Type B pancreatic cell (in vitro differentiated cells): ENCODE measurements at regions not wholly inside any gene's neighbourhood (a gene's known extent, or its start where the extent isn't known, plus 50 kb on each side); places are given as distances from the start of the nearest gene placed in this dataset.
"Not testable (repeated sequence)": the region's sequence is repeated elsewhere in the genome, so short reads cannot be mapped to it uniquely, and the experiment has no call there.

Experiments
- DNase-seq: peaks from one replicate; pipeline ENCODE4 v3.0.0; 2021; ENCODE audit warnings: mixed read lengths; ENCODE audit not compliant: unreplicated experiment; ENCODE audit errors: extremely low spot score
- H3K27ac Mint-ChIP-seq: 2 replicates; pipeline ENCODE4 v1.8.0; 2021; ENCODE audit warnings: mild to moderate bottlenecking, mixed read lengths
- H3K27me3 Mint-ChIP-seq: 2 replicates; pipeline ENCODE4 v1.8.0; 2021; ENCODE audit warnings: mixed read lengths
- H3K36me3 Mint-ChIP-seq: 2 replicates; pipeline ENCODE4 v1.8.0; 2021; ENCODE audit warnings: mixed read lengths
- H3K4me1 Mint-ChIP-seq: one replicate; pipeline ENCODE4 v1.8.0; 2021; ENCODE audit warnings: mixed read lengths; ENCODE audit not compliant: unreplicated experiment
- H3K4me3 Mint-ChIP-seq: 2 replicates; pipeline ENCODE4 v1.8.0; 2021; ENCODE audit warnings: mild to moderate bottlenecking, mixed read lengths
- H3K9me3 Mint-ChIP-seq: 2 replicates; pipeline ENCODE4 v1.8.0; 2021; ENCODE audit warnings: mixed read lengths
- TF ChIP-seq, protein P1 (sequence below): fragments of 200-600 bp; sonication (generic); conservative IDR thresholded peaks from 2 replicates; pipeline ENCODE4 v1.5.0; 2021; ENCODE audit warnings: antibody characterized with exemption, mild to moderate bottlenecking

DNA sequence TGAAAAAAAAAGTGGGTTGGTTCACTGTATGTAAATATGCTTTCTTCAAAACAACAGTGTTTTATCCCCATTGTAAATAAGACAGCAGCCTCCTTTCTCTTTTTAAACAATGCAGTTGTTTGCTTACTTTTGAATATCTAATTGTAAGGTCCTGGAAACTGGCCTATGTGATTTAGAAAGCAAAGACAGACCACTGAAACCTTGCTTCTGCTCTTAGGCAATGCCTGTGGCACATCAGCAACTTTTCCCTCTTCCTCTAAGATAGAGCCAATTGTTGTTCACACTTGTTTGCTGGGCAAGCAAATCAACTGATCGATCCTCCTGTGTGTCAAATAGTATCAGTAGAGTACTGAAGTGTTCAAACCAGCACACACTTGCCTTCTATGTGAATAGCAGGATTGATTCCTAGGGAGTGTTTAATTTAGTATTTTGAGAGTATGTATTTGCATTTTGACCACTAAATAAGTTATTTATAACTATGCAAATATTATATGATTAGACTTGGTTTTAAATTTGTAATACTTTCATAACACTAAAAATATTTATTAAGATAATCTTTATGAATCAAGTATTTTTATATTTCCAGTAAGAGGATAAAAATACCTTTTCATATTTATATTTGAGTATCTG, 55.4 kb upstream of the GRPR start:
- H3K4me1 Mint-ChIP-seq: no peaks in the 10 kb centered on the region
- H3K4me3 Mint-ChIP-seq: no peak overlapping the region
- no peaks in the 10 kb centered on the region for H3K36me3 Mint-ChIP-seq
- H3K27me3 Mint-ChIP-seq: no peaks in the 10 kb centered on the region
- H3K27ac Mint-ChIP-seq: no peak overlapping the region
- TF ChIP-seq, protein P1, sequence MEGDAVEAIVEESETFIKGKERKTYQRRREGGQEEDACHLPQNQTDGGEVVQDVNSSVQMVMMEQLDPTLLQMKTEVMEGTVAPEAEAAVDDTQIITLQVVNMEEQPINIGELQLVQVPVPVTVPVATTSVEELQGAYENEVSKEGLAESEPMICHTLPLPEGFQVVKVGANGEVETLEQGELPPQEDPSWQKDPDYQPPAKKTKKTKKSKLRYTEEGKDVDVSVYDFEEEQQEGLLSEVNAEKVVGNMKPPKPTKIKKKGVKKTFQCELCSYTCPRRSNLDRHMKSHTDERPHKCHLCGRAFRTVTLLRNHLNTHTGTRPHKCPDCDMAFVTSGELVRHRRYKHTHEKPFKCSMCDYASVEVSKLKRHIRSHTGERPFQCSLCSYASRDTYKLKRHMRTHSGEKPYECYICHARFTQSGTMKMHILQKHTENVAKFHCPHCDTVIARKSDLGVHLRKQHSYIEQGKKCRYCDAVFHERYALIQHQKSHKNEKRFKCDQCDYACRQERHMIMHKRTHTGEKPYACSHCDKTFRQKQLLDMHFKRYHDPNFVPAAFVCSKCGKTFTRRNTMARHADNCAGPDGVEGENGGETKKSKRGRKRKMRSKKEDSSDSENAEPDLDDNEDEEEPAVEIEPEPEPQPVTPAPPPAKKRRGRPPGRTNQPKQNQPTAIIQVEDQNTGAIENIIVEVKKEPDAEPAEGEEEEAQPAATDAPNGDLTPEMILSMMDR: no peak
- no peak for DNase-seq
- no peaks in the 10 kb centered on the region for H3K9me3 Mint-ChIP-seq

DNA sequence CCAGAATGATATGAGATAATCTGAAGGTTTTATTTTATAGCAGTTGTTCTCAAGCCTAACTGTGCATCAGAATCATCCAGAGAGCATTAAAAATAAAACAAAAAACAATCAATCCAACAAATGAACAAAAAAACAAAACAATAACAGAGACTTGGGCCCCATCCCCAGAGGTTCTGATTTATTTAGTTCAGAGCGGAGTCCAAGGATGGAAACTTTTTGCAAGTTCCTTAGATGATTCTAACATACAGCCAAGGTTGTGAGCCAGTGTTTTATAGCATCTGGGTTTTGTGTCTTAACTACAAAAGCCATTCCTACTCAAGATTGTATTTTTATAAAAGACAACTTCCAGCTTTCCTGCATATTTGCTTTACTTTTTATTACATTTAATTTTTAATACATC, 59.4 kb upstream of the GRPR start:
- no peak for DNase-seq
- no peak overlapping the region for H3K27ac Mint-ChIP-seq
- no peaks in the 10 kb centered on the region for H3K9me3 Mint-ChIP-seq
- TF ChIP-seq, protein P1: no peak
- no peaks in the 10 kb centered on the region for H3K4me1 Mint-ChIP-seq
- H3K4me3 Mint-ChIP-seq: no peak overlapping the region
- no peaks in the 10 kb centered on the region for H3K36me3 Mint-ChIP-seq
- H3K27me3 Mint-ChIP-seq: no peaks in the 10 kb centered on the region

DNA sequence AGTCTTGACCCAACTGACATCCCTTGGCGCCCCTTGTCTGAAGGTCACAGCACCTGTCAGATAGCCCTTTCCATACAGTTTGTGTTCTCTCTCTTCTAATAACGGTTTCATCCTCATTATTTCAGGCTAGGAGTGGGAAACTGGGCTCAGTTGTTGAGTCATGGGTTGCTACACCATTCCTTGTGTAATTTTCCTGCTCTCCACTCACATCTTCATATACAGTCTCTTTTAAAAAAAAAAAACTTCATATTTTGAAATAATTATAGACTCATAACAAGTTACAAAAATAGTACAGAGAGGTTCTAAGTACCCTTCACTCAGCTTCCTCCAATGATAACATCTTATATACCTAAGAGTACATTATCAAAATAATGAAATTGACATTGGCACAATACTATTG, 60.2 kb upstream of the GRPR start:
- Mint-ChIP-seq H3K9me3 (no peaks in the 10 kb centered on the region), H3K27ac (no peak overlapping the region), H3K4me3 (no peak overlapping the region), H3K36me3 (no peaks in the 10 kb centered on the region), H3K27me3 (no peaks in the 10 kb centered on the region), H3K4me1 (no peaks in the 10 kb centered on the region)
- DNase-seq: no peak
- TF ChIP-seq, protein P1: no peak

DNA sequence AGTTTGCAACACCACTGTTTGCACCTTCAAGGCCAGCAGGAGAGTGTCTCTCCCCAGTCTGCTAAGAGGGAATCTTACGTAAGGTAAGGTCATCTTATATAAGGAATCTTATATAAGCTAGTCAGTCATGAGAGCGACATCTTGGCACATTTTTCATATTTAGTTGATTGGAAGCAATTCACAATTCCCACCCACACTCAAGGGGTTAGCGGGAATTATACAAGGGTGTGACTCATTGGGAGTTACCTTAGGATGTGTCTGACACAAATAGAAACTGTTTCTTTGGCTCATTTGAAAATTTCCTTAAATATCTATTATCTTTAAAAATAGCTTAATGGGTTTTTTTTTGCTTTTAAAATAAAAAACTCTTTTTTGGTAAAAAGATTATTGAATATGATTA, 62.1 kb upstream of the GRPR start:
- no peaks in the 10 kb centered on the region for H3K9me3 Mint-ChIP-seq
- no peak overlapping the region for H3K4me3 Mint-ChIP-seq
- no peaks in the 10 kb centered on the region for H3K36me3 Mint-ChIP-seq
- TF ChIP-seq, protein P1: no peak
- no peak overlapping the region for H3K27ac Mint-ChIP-seq
- DNase-seq: no peak
- no peaks in the 10 kb centered on the region for H3K27me3 Mint-ChIP-seq
- H3K4me1 Mint-ChIP-seq: no peaks in the 10 kb centered on the region

DNA sequence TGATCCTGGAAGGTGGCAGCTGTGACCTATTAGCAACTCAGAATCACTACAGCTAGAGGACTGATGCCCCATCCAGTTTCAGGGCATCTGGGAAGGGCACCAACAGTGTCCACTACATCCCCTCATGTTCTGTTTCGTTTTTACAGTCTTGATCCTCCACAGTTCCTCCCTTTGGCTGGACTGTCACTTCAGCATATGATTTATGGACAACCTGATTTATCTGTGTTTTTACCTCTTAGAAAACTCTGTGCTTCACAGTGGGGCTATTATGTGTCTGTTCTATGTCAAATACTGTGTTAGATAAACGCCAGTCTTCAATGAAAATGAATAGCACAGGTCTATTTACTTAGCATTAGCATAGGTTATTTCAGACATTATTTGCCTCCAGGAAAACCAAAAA, 63.1 kb upstream of the GRPR start:
- Mint-ChIP-seq H3K4me3 (no peak overlapping the region), H3K9me3 (no peaks in the 10 kb centered on the region), H3K27ac (peak overlapping the region; percentile 27), H3K4me1 (no peaks in the 10 kb centered on the region), H3K27me3 (no peaks in the 10 kb centered on the region), H3K36me3 (no peaks in the 10 kb centered on the region)
- TF ChIP-seq, protein P1: no peak
- DNase-seq: no peak

DNA sequence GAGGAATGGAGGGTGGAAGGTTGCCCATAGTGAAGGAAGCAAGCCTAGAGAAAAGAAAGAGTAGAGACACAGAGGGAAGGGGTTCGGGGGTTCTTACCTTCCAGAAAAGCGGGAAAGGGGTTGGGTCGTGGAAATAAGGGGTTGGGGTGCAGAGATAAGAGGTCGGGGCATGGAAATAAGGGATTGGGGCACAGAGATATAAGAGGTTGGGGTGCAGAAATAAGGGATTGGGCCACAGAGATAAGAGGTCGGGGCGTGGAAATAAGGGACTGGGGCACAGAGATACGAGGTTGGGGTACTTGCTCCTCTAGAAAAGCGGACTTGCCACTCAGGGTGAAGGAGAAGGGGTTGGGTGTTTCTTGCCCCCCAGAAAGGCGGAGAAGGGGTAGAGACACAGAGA, 74.2 kb upstream of the GRPR start:
- H3K27me3 Mint-ChIP-seq, H3K36me3 Mint-ChIP-seq, H3K27ac Mint-ChIP-seq, H3K4me1 Mint-ChIP-seq, DNase-seq, H3K9me3 Mint-ChIP-seq, H3K4me3 Mint-ChIP-seq: not testable (repeated sequence)
